H9 (cell line): ENCODE measurements at regions not wholly inside any gene's neighbourhood (a gene's known extent, or its start where the extent isn't known, plus 50 kb on each side); places are given as distances from the start of the nearest gene placed in this dataset.

ENCODE experiments used
- DNase-seq: peaks from one replicate; pipeline ENCODE4 v3.0.0-alpha.2; 2017
- H2AFZ ChIP-seq: one replicate; pipeline ENCODE4 v1.6.1; 2013; ENCODE audit warnings: mild to moderate bottlenecking, low read length, control low read depth, moderate library complexity
- H2AK5ac ChIP-seq: 2 replicates; pipeline ENCODE4 v1.6.1; 2013; ENCODE audit warnings: low read length, control low read depth, mixed read lengths; ENCODE audit not compliant: insufficient read length
- H2BK120ac ChIP-seq: one replicate; pipeline ENCODE4 v1.6.1; 2013; ENCODE audit warnings: low read depth, mild to moderate bottlenecking, low read length, control low read depth, inconsistent platforms; ENCODE audit not compliant: poor library complexity, severe bottlenecking
- H2BK12ac ChIP-seq: 2 replicates; pipeline ENCODE4 v1.6.1; 2013; ENCODE audit warnings: low read length, control low read depth, mixed read lengths, low read depth; ENCODE audit not compliant: insufficient read length
- H2BK15ac ChIP-seq: 2 replicates; pipeline ENCODE4 v1.6.1; 2013; ENCODE audit warnings: low read depth, low read length, control low read depth
- H2BK20ac ChIP-seq: one replicate; pipeline ENCODE4 v1.6.1; 2013; ENCODE audit warnings: low read depth, mild to moderate bottlenecking, low read length, control low read depth, inconsistent platforms; ENCODE audit not compliant: poor library complexity, severe bottlenecking
- H2BK5ac ChIP-seq: 2 replicates; pipeline ENCODE4 v1.6.1; 2013; ENCODE audit warnings: low read length, control low read depth, mixed read lengths; ENCODE audit not compliant: insufficient read length
- H3K14ac ChIP-seq: 2 replicates; pipeline ENCODE4 v1.6.1; 2013; ENCODE audit warnings: low read length, control low read depth; ENCODE audit not compliant: insufficient read depth
- H3K18ac ChIP-seq: 2 replicates; pipeline ENCODE4 v1.6.1; 2013; ENCODE audit warnings: low read depth, mild to moderate bottlenecking, mixed read lengths, low read length, control low read depth; ENCODE audit not compliant: insufficient read length
- H3K23ac ChIP-seq: 2 replicates; pipeline ENCODE4 v1.6.1; 2013; ENCODE audit warnings: low read length, control low read depth, mixed read lengths, low read depth; ENCODE audit not compliant: insufficient read length
- H3K23me2 ChIP-seq: 2 replicates; pipeline ENCODE4 v1.6.1; 2013; ENCODE audit warnings: low read depth, mild to moderate bottlenecking, mixed read lengths, low read length, control low read depth; ENCODE audit not compliant: insufficient read length, poor library complexity, severe bottlenecking
- H3K27ac ChIP-seq: 2 replicates; pipeline ENCODE4 v1.5.1; 2013; ENCODE audit warnings: low read length, control low read depth, mixed read lengths, low read depth; ENCODE audit not compliant: insufficient read length
- H3K27me3 ChIP-seq: 2 replicates; pipeline ENCODE4 v1.6.1; 2013; ENCODE audit warnings: low read length, control low read depth, inconsistent platforms; ENCODE audit not compliant: insufficient read depth
- H3K4ac ChIP-seq: 2 replicates; pipeline ENCODE4 v1.6.1; 2013; ENCODE audit warnings: low read depth, mild to moderate bottlenecking, control low read depth, inconsistent platforms, low read length, moderate library complexity
- H3K4me1 ChIP-seq: 2 replicates; pipeline ENCODE4 v1.6.1; 2013; ENCODE audit warnings: low read length, control low read depth, inconsistent platforms; ENCODE audit not compliant: insufficient read depth
- H3K4me2 ChIP-seq: 2 replicates; pipeline ENCODE4 v1.6.1; 2013; ENCODE audit warnings: low read length, control low read depth, mixed read lengths; ENCODE audit not compliant: insufficient read length, insufficient read depth
- H3K56ac ChIP-seq: 2 replicates; pipeline ENCODE4 v1.6.1; 2013; ENCODE audit warnings: low read depth, mild to moderate bottlenecking, mixed read lengths, low read length, control low read depth; ENCODE audit not compliant: insufficient read length
- H3K79me1 ChIP-seq: 2 replicates; pipeline ENCODE4 v1.6.1; 2013; ENCODE audit warnings: low read depth, mild to moderate bottlenecking, moderate library complexity, low read length, control low read depth, inconsistent platforms; ENCODE audit not compliant: insufficient read depth, poor library complexity, severe bottlenecking
- H3K79me2 ChIP-seq: 2 replicates; pipeline ENCODE4 v1.6.1; 2013; ENCODE audit warnings: low read length, control low read depth, inconsistent platforms; ENCODE audit not compliant: insufficient read depth
- H3K9ac ChIP-seq: 2 replicates; pipeline ENCODE4 v1.6.1; 2013; ENCODE audit warnings: low read length, control low read depth, mixed read lengths; ENCODE audit not compliant: insufficient read length; ENCODE audit errors: extremely low read depth
- H3K9me3 ChIP-seq: one replicate; pipeline ENCODE4 v1.6.1; 2013; ENCODE audit warnings: low read depth, low read length, inconsistent platforms; ENCODE audit not compliant: control insufficient read depth
- H3T11ph ChIP-seq: one replicate; pipeline ENCODE4 v1.6.1; 2013; ENCODE audit warnings: mild to moderate bottlenecking, low read length, control low read depth, inconsistent platforms
- H4K20me1 ChIP-seq: one replicate; pipeline ENCODE4 v1.6.1; 2013; ENCODE audit not compliant: control insufficient read depth, insufficient read length, insufficient read depth
- H4K5ac ChIP-seq: 2 replicates; pipeline ENCODE4 v1.6.1; 2013; ENCODE audit warnings: low read depth, mild to moderate bottlenecking, mixed read lengths, low read length, control low read depth; ENCODE audit not compliant: insufficient read length
- H4K8ac ChIP-seq: replicated peaks from 2 replicates; pipeline ENCODE4 v1.6.1; 2013; ENCODE audit warnings: low read length, control low read depth, mixed read lengths, low read depth; ENCODE audit not compliant: insufficient read length
- H4K91ac ChIP-seq: 2 replicates; pipeline ENCODE4 v1.6.1; 2013; ENCODE audit warnings: low read depth, mild to moderate bottlenecking, moderate library complexity, mixed read lengths, low read length, control low read depth; ENCODE audit not compliant: insufficient read length
- H3K27ac Mint-ChIP-seq, 3 experiments: 2 replicates in 2 of 3; 3 replicates in 1 of 3; pipeline ENCODE4 v1.8.0; 2020 to 2021; ENCODE audit warnings: mixed read lengths in 3 of 3, mild to moderate bottlenecking in 1 of 3, moderate library complexity in 1 of 3
- H3K27me3 Mint-ChIP-seq: 2 replicates; pipeline ENCODE4 v1.8.0; 2021; ENCODE audit warnings: low read depth, mild to moderate bottlenecking, moderate library complexity, mixed read lengths
- H3K36me3 Mint-ChIP-seq, 3 experiments: 2 replicates in 2 of 3; 3 replicates in 1 of 3; pipeline ENCODE4 v1.8.0; 2020 to 2021; ENCODE audit warnings: low read depth in 3 of 3, mixed read lengths in 3 of 3; ENCODE audit not compliant: insufficient read depth in 1 of 3
- H3K4me1 Mint-ChIP-seq, 2 experiments: 2 replicates each; pipeline ENCODE4 v1.8.0; 2020; ENCODE audit warnings: mixed read lengths in 2 of 2
- H3K4me3 Mint-ChIP-seq, 2 experiments: 2 replicates in 1 of 2; 3 replicates in 1 of 2; pipeline ENCODE4 v1.8.0; 2020 to 2021; ENCODE audit warnings: mild to moderate bottlenecking in 2 of 2, mixed read lengths in 2 of 2, moderate library complexity in 1 of 2
- H3K9me3 Mint-ChIP-seq, 2 experiments: 2 replicates in 1 of 2; 3 replicates in 1 of 2; pipeline ENCODE4 v1.8.0; 2020; ENCODE audit warnings: mild to moderate bottlenecking in 2 of 2, mixed read lengths in 2 of 2, moderate library complexity in 1 of 2
- CTCF ChIP-seq: fragments of 200-600 bp; sonication (generic); conservative IDR thresholded peaks from 3 replicates; pipeline ENCODE4 v1.8.0; 2021; ENCODE audit warnings: antibody characterized with exemption, mild to moderate bottlenecking
- WGBS: extraction: QIAGEN DNeasy Blood & Tissue Kit; methylation state at CpG from one replicate; pipeline ENCODE4 v1.1.7; 2013; ENCODE audit warnings: missing lambda C conversion rate, low lambda C conversion rate, mixed read lengths; ENCODE audit not compliant: insufficient read length; ENCODE audit errors: extremely low coverage; 5-methylcytosine and 5-hydroxymethylcytosine counted together

GRCh38 chr13:90591260-90591926, 756.1 kb upstream of the MIR17HG start:
- Histone ChIP-seq H4K8ac (no peak overlapping the region), H2BK15ac (no peak overlapping the region), H3K23ac (no peak overlapping the region), H3K4me1 (no peaks in the 10 kb centered on the region), H3K79me1 (no peaks in the 10 kb centered on the region), H4K91ac (no peak overlapping the region), H3K9ac (no peak overlapping the region), H2BK120ac (no peak overlapping the region), H3K23me2 (no peaks in the 10 kb centered on the region), H2BK20ac (no peak overlapping the region), H2AK5ac (no peak overlapping the region), H3K9me3 (no peaks in the 10 kb centered on the region), H3K56ac (no peak overlapping the region), H3K27me3 (no peaks in the 10 kb centered on the region), H4K20me1 (no peaks in the 10 kb centered on the region), H2BK5ac (no peak overlapping the region), H3K4me2 (no peak overlapping the region), H3K14ac (no peak overlapping the region), H3K4ac (no peak overlapping the region), H2BK12ac (no peak overlapping the region), H3K79me2 (no peaks in the 10 kb centered on the region), H4K5ac (no peak overlapping the region), H3K18ac (no peak overlapping the region), H2AFZ (no peak overlapping the region), H3T11ph (no peak overlapping the region), H3K27ac (no peak overlapping the region)
- Mint-ChIP-seq H3K4me3 (no peak overlapping the region), H3K9me3 (peaks cover 0 to 3% of the 10 kb centered on the region in 2 experiments; a peak in 1 of 5 replicates), H3K36me3 (peaks cover 0 to 12% (median 6%) of the 10 kb centered on the region in 3 experiments; a peak in 3 of 7 replicates), H3K4me1 (peaks cover 0 to 6% of the 10 kb centered on the region in 2 experiments; a peak in 3 of 4 replicates), H3K27ac (peak overlapping the region in 1 of 3 experiments; percentile 64; a peak in 1 of 7 replicates), H3K27me3 (no peaks in the 10 kb centered on the region)
- TF ChIP-seq CTCF: no peak
- WGBS: no CpG with 5 or more reads among the region's 1 CpG
- no peak for DNase-seq
